ENCODE measurements at regions not wholly inside any gene's neighbourhood (a gene's known extent, or its start where the extent isn't known, plus 50 kb on each side); places are given as distances from the start of the nearest gene placed in this dataset.

GRCh38 chr12:125892276-125892675 lies 827.0 kb downstream of the AACS start:
- H3K36me3 Mint-ChIP-seq (ENCODE audit: unreplicated experiment) = no peaks in the 10 kb centered on the region
- H3K4me3 Mint-ChIP-seq (ENCODE audit: unreplicated experiment) = no peak overlapping the region
- H3K9me3 Mint-ChIP-seq (ENCODE audit: unreplicated experiment) = no peaks in the 10 kb centered on the region
- DNase-seq (ENCODE audit: extremely low spot score, unreplicated experiment) = no peak
- H3K4me1 Mint-ChIP-seq (ENCODE audit: unreplicated experiment) = peaks cover 56% of the 10 kb centered on the region
- TF ChIP-seq CTCF (IDR thresholded peaks at IDR 0.05) = no peak
- H3K27me3 Mint-ChIP-seq (ENCODE audit: unreplicated experiment) = no peaks in the 10 kb centered on the region
- H3K27ac Mint-ChIP-seq (ENCODE audit: unreplicated experiment) = peak overlapping the region; percentile 68

DNA sequence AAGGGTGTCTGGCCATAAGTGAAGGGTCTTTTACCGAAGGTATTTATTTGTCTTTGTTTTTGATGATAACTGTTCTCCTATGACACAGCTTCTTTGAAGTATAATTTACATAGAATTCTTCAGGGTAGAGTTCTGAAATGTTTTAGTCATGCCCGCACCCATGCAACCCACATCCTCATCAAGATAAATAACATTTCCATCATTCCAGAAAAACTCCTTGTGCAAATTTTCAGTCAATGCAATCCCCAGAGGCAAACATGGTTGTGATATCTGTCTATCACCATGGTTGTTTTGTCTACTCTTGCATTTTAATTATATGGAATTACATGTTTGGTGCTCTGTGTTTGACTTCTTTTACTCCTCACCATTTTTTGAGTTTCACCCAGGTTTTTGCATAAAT lies 837.8 kb downstream of the AACS start:
- no peak for DNase-seq (ENCODE audit: extremely low spot score, unreplicated experiment)
- no peaks in the 10 kb centered on the region for H3K27me3 Mint-ChIP-seq (ENCODE audit: unreplicated experiment)

DNA sequence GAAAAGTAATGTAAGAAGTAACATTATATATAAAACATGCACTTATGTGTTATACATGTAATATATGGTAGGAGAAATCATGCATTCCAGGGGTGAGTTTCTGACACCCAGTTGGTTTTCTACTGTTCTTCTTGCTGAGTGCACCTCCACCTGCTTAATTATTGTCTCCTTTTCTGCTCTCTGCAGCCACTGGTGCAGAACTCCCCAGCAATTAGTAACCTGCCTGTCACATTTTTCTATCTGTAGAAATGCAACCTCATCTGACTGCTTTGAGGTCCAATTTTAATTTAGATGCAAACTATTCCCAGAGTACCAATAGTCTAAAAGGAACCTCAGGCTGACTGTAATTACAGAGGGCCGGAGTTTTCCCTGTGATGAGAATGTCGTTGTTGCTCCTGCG lies 842.1 kb downstream of the AACS start:
- no peak for TF ChIP-seq CTCF (IDR thresholded peaks at IDR 0.05)
- no peak overlapping the region for H3K27ac Mint-ChIP-seq (ENCODE audit: unreplicated experiment)
- peaks cover 4% of the 10 kb centered on the region for H3K4me1 Mint-ChIP-seq (ENCODE audit: unreplicated experiment)
- H3K36me3 Mint-ChIP-seq (ENCODE audit: unreplicated experiment) = no peaks in the 10 kb centered on the region
- H3K27me3 Mint-ChIP-seq (ENCODE audit: unreplicated experiment) = no peaks in the 10 kb centered on the region
- DNase-seq (ENCODE audit: extremely low spot score, unreplicated experiment) = no peak
- H3K4me3 Mint-ChIP-seq (ENCODE audit: unreplicated experiment) = no peak overlapping the region
- H3K9me3 Mint-ChIP-seq (ENCODE audit: unreplicated experiment) = peaks cover 3% of the 10 kb centered on the region

More for the DNA sequence above, 837.8 kb downstream of the AACS start:
- Mint-ChIP-seq H3K36me3 (ENCODE audit: unreplicated experiment) (no peaks in the 10 kb centered on the region), H3K4me3 (ENCODE audit: unreplicated experiment) (no peak overlapping the region), H3K4me1 (ENCODE audit: unreplicated experiment) (peaks cover 5% of the 10 kb centered on the region), H3K9me3 (ENCODE audit: unreplicated experiment) (no peaks in the 10 kb centered on the region), H3K27ac (ENCODE audit: unreplicated experiment) (no peak overlapping the region)
- TF ChIP-seq CTCF (IDR thresholded peaks at IDR 0.05) = no peak

DNA sequence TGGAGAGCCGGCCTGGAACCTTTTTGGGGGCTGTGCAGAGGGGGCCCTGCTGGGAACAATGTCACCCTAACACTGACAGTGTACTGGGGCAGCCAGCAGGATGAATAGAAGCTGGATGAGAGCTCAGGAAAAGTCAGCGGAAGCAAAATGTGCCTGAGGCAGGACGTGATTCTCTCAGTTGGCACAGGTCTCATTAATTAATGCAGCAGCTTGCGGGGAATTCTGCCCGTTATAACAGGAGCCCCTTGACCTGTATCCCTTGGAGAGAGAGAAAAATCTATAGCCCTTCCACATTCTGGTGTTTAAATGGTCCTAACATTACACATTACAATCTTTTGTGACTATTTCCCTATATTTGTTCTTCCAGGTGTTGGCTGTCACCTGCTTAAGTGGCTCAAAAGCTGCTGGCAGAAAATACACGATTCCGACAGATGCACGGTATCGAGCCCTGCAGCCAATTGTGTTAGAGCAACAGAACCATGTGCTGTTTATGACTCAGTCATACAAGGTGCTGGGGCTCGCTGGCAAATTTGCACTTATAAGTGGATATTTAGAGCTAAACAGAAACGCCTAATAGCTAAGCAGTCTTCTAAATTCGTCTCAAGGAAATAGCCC lies 854.7 kb downstream of the AACS start:
- H3K9me3 Mint-ChIP-seq (ENCODE audit: unreplicated experiment) = no peaks in the 10 kb centered on the region
- TF ChIP-seq CTCF (IDR thresholded peaks at IDR 0.05) = no peak

DNA sequence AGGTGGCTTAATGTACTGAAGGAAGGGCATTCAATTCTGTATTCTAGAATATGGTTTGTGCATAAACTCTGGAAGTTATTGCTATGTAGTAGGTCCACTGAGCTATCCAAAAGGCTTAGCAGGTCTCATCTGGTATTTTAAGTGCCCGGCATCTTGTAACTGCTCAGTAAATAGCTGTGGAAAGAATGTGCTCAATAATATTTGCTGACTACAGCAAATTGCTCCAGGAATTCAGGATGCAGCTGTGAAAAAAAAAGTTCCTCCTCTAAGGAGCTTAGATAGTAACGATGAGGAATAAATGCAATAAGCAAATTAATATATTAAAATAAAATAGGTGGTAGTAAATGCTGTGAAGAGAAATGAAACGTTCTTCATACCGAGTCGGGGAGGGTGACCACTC lies 857.1 kb downstream of the AACS start:
- Mint-ChIP-seq H3K4me3 (ENCODE audit: unreplicated experiment) (no peak overlapping the region), H3K27me3 (ENCODE audit: unreplicated experiment) (no peaks in the 10 kb centered on the region), H3K9me3 (ENCODE audit: unreplicated experiment) (no peaks in the 10 kb centered on the region), H3K4me1 (ENCODE audit: unreplicated experiment) (no peaks in the 10 kb centered on the region), H3K36me3 (ENCODE audit: unreplicated experiment) (no peaks in the 10 kb centered on the region), H3K27ac (ENCODE audit: unreplicated experiment) (no peak overlapping the region)
- no peak for TF ChIP-seq CTCF (IDR thresholded peaks at IDR 0.05)
- DNase-seq (ENCODE audit: extremely low spot score, unreplicated experiment) = no peak

More for the DNA sequence above, 854.7 kb downstream of the AACS start:
- DNase-seq (ENCODE audit: extremely low spot score, unreplicated experiment) = no peak
- H3K27ac Mint-ChIP-seq (ENCODE audit: unreplicated experiment) = no peak overlapping the region
- H3K4me1 Mint-ChIP-seq (ENCODE audit: unreplicated experiment) = no peaks in the 10 kb centered on the region
- no peaks in the 10 kb centered on the region for H3K36me3 Mint-ChIP-seq (ENCODE audit: unreplicated experiment)
- H3K27me3 Mint-ChIP-seq (ENCODE audit: unreplicated experiment) = no peaks in the 10 kb centered on the region
- no peak overlapping the region for H3K4me3 Mint-ChIP-seq (ENCODE audit: unreplicated experiment)

Data from osteocyte (in vitro differentiated cells).